ENCODE measurements at regions not wholly inside any gene's neighbourhood (a gene's known extent, or its start where the extent isn't known, plus 50 kb on each side); places are given as distances from the start of the nearest gene placed in this dataset.

DNA sequence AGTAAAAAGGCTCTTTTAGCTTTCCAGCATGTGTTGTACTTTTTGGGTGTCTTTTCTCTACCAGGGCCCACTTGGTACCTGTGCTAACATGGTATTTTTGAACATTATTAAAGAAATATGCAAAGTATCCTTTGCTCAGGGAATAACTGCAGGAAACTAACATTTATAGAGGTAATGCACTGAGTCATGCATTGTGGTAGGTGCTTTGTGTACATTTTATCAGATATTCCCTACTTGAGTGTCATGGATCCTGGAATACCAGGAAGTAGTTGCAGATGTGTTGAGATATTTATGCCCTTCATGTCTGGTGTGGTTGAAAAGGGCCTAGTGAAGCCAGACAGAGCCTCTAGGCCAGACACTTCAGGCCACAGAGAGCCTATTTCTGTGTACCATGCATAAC, 215.5 kb upstream of the CYRIA start:
- no peaks in the 10 kb centered on the region for H3K4me1 ChIP-seq
- H3K27me3 ChIP-seq: no peaks in the 10 kb centered on the region
- H3K4me3 ChIP-seq: no peak overlapping the region
- intact Hi-C loops (cut with DNase I): no loop called here
- DNase-seq (no peak), ATAC-seq (no peak)
- no peaks in the 10 kb centered on the region for H3K9me3 ChIP-seq
- no peak overlapping the region for H3K27ac ChIP-seq
- H3K36me3 ChIP-seq: no peaks in the 10 kb centered on the region
- TF ChIP-seq, protein P1, sequence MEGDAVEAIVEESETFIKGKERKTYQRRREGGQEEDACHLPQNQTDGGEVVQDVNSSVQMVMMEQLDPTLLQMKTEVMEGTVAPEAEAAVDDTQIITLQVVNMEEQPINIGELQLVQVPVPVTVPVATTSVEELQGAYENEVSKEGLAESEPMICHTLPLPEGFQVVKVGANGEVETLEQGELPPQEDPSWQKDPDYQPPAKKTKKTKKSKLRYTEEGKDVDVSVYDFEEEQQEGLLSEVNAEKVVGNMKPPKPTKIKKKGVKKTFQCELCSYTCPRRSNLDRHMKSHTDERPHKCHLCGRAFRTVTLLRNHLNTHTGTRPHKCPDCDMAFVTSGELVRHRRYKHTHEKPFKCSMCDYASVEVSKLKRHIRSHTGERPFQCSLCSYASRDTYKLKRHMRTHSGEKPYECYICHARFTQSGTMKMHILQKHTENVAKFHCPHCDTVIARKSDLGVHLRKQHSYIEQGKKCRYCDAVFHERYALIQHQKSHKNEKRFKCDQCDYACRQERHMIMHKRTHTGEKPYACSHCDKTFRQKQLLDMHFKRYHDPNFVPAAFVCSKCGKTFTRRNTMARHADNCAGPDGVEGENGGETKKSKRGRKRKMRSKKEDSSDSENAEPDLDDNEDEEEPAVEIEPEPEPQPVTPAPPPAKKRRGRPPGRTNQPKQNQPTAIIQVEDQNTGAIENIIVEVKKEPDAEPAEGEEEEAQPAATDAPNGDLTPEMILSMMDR (IDR thresholded peaks at IDR 0.05): no peak

DNA sequence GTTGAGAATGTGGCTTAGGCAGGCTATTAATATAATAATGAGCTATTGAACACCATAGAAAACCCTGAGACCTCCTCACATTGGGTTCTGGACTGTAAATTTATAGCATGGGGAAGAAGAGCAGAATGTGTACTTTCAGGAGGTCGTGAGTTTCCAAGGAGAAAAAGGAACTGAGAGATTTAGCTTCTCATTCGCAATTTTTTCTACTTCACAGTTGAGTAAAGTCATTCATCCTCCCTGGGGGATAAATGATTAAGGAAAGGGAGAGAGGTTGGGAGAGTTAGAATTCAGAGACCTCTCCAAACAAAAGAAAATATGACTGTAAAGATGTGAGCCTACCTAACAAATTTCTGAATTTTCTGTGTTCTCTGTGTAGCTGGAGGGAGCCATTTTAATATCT, 205.8 kb upstream of the CYRIA start:
- Histone ChIP-seq H3K4me1 (no peaks in the 10 kb centered on the region), H3K27me3 (no peaks in the 10 kb centered on the region), H3K27ac (no peak overlapping the region), H3K4me3 (no peak overlapping the region), H3K36me3 (no peaks in the 10 kb centered on the region), H3K9me3 (no peaks in the 10 kb centered on the region)
- ATAC-seq: no peak
- DNase-seq: no peak
- intact Hi-C loops (cut with DNase I): no loop called here
- TF ChIP-seq, protein P1 (IDR thresholded peaks at IDR 0.05): no peak

DNA sequence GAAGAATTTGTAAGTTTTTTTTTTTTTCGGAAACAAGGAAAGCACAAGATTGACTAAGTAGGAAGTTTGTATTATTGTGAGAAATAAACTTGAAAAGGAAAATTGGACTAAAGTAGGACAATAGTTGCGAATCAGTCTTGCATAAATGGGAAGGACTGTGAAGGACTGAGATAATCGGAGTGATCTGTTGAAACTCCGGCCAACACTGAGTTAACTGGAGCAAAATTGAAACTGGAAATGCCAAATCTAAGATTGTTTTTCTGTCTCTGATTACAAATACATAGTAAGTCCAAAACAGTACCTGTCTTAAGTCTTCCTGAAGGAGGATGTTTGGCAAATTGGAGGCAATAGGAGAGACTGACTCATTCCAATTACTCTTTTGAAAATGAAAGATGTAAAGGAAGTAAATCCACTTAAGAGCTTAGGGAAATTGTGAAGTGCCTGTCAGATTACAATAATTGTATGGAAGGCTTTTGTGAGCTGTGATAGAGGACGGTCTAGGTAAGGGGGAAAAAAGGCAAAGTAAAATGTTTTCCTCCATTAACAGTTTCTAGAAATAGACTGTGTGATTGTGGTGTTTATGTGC, 204.9 kb upstream of the CYRIA start:
- intact Hi-C loops (cut with DNase I): no loop called here
- H3K36me3 ChIP-seq: no peaks in the 10 kb centered on the region
- H3K4me3 ChIP-seq: no peak overlapping the region
- H3K27ac ChIP-seq: no peak overlapping the region
- H3K4me1 ChIP-seq: no peaks in the 10 kb centered on the region
- H3K9me3 ChIP-seq: no peaks in the 10 kb centered on the region
- no peaks in the 10 kb centered on the region for H3K27me3 ChIP-seq
- TF ChIP-seq, protein P1 (IDR thresholded peaks at IDR 0.05): no peak
- DNase-seq (no peak), ATAC-seq (no peak)

DNA sequence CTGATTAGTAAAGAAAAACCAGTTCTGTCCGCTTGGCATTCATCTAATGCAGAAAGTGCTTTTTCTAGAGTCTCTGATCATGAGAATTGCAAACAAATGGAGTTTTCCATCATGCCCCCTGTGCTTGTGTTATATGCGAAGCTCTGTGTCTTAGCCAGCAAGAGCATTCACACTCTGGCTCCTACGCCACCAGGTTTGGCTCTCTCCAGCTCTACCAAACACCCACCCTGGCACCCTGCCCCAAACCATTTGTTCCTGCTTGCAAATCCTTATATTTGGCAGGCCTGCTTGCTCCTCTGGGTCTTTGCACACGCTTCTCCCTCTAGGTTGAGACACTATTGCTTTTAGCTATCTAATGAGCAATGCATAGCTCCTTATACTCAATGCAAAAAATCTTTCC, 204.1 kb upstream of the CYRIA start:
- intact Hi-C loops (cut with DNase I): no loop called here
- ATAC-seq: no peak
- no peaks in the 10 kb centered on the region for H3K4me1 ChIP-seq

DNA sequence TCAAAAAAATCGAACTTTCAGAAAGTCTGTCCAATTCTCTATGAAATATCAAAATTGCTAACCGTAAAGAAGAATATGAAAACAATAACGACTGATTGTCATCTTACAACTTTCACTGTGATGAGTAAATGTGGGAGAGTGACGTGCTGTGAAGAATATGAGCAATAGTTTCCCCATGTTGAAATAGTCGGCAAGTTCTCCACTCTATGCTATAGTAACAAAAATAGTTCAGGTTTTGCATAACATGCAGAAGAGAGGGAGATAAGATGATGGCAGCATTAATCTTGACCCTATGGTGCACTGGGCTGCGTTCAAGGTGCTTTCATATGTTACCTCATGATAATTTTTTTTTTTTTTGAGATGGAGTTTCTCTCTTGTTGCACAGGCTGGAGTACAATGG, 196.8 kb upstream of the CYRIA start:
- no peaks in the 10 kb centered on the region for H3K36me3 ChIP-seq
- intact Hi-C loops (cut with DNase I): no loop called here
- peak; percentile 49 for ATAC-seq

More for the DNA sequence above, 204.1 kb upstream of the CYRIA start:
- DNase-seq: no peak
- H3K27ac ChIP-seq: no peak overlapping the region
- TF ChIP-seq, protein P1 (IDR thresholded peaks at IDR 0.05): no peak
- H3K27me3 ChIP-seq: no peaks in the 10 kb centered on the region
- no peak overlapping the region for H3K4me3 ChIP-seq
- H3K9me3 ChIP-seq: no peaks in the 10 kb centered on the region
- no peaks in the 10 kb centered on the region for H3K36me3 ChIP-seq

More for the DNA sequence above, 196.8 kb upstream of the CYRIA start:
- peaks cover 0 to 4% of the 10 kb centered on the region in 2 donors for H3K9me3 ChIP-seq
- no peak for DNase-seq
- H3K4me3 ChIP-seq: no peak overlapping the region
- no peaks in the 10 kb centered on the region for H3K4me1 ChIP-seq
- no peaks in the 10 kb centered on the region for H3K27me3 ChIP-seq
- TF ChIP-seq, protein P1 (IDR thresholded peaks at IDR 0.05): no peak
- H3K27ac ChIP-seq: no peak overlapping the region

Measured in left lung (tissue), 4 donors.